T-helper 17 cell (primary cell): ENCODE measurements at regions not wholly inside any gene's neighbourhood (a gene's known extent, or its start where the extent isn't known, plus 50 kb on each side); places are given as distances from the start of the nearest gene placed in this dataset.

ENCODE experiments used
- ATAC-seq: fragments of 150-1000 bp; cut with Tn5 transposase; 2 replicates; pipeline ENCODE4 v1.10.0; 2021; ENCODE audit warnings: mild to moderate bottlenecking, moderate library complexity
- DNase-seq, 3 donors: peaks; one replicate each; pipeline versions ENCODE4 v3.0.0 to v3.0.0-alpha.2; 2020 to 2021
- H3K9me3 ChIP-seq: one replicate; pipeline ENCODE4 v1.7.0; 2013; ENCODE audit warnings: low read length, mild to moderate bottlenecking; ENCODE audit not compliant: control insufficient read depth, poor library complexity, severe bottlenecking
- H3K27ac Mint-ChIP-seq: one replicate; pipeline ENCODE4 v1.8.0; 2022; ENCODE audit warnings: mild to moderate bottlenecking, moderate library complexity, mixed read lengths
- H3K27me3 Mint-ChIP-seq: one replicate; pipeline ENCODE4 v1.8.0; 2022; ENCODE audit warnings: mixed read lengths
- H3K36me3 Mint-ChIP-seq: one replicate; pipeline ENCODE4 v1.8.0; 2022; ENCODE audit warnings: low read depth, mixed read lengths
- H3K4me1 Mint-ChIP-seq: one replicate; pipeline ENCODE4 v1.8.0; 2022; ENCODE audit warnings: mild to moderate bottlenecking, mixed read lengths
- H3K4me3 Mint-ChIP-seq: one replicate; pipeline ENCODE4 v1.8.0; 2022; ENCODE audit warnings: mild to moderate bottlenecking, moderate library complexity, mixed read lengths

- Mint-ChIP-seq H3K27ac (no peak overlapping the region), H3K36me3 (no peaks in the 10 kb centered on the region), H3K4me1 (no peaks in the 10 kb centered on the region), H3K27me3 (no peaks in the 10 kb centered on the region), H3K4me3 (no peak overlapping the region)
- no peaks in the 10 kb centered on the region for H3K9me3 ChIP-seq
- ATAC-seq (no peak), DNase-seq (no peak)
These were observed 933.2 kb downstream of the ADGRL3 start for GRCh38 chr4:62133101-62133897.

GRCh38 chr4:62131049-62131448 lies 930.9 kb downstream of the ADGRL3 start:
- DNase-seq (no peak), ATAC-seq (no peak)
- no peak overlapping the region for H3K4me3 Mint-ChIP-seq
- no peaks in the 10 kb centered on the region for H3K36me3 Mint-ChIP-seq
- H3K27ac Mint-ChIP-seq = no peak overlapping the region
- no peaks in the 10 kb centered on the region for H3K4me1 Mint-ChIP-seq
- no peaks in the 10 kb centered on the region for H3K27me3 Mint-ChIP-seq
- no peaks in the 10 kb centered on the region for H3K9me3 ChIP-seq

- no peak overlapping the region for H3K27ac Mint-ChIP-seq
- H3K36me3 Mint-ChIP-seq = no peaks in the 10 kb centered on the region
- no peak for ATAC-seq
- H3K27me3 Mint-ChIP-seq = no peaks in the 10 kb centered on the region
- no peaks in the 10 kb centered on the region for H3K4me1 Mint-ChIP-seq
- H3K9me3 ChIP-seq = no peaks in the 10 kb centered on the region
- H3K4me3 Mint-ChIP-seq = no peak overlapping the region
- DNase-seq = no peak
These were observed 930.5 kb downstream of the ADGRL3 start for GRCh38 chr4:62130637-62131036.

- no peaks in the 10 kb centered on the region for H3K9me3 ChIP-seq
- H3K27me3 Mint-ChIP-seq = no peaks in the 10 kb centered on the region
- no peaks in the 10 kb centered on the region for H3K36me3 Mint-ChIP-seq
- no peak overlapping the region for H3K4me3 Mint-ChIP-seq
- ATAC-seq (no peak), DNase-seq (no peak)
- no peak overlapping the region for H3K27ac Mint-ChIP-seq
- no peaks in the 10 kb centered on the region for H3K4me1 Mint-ChIP-seq
These were observed 930.1 kb downstream of the ADGRL3 start for GRCh38 chr4:62130230-62130629.
